ENCODE measurements at regions not wholly inside any gene's neighbourhood (a gene's known extent, or its start where the extent isn't known, plus 50 kb on each side); places are given as distances from the start of the nearest gene placed in this dataset.

DNA sequence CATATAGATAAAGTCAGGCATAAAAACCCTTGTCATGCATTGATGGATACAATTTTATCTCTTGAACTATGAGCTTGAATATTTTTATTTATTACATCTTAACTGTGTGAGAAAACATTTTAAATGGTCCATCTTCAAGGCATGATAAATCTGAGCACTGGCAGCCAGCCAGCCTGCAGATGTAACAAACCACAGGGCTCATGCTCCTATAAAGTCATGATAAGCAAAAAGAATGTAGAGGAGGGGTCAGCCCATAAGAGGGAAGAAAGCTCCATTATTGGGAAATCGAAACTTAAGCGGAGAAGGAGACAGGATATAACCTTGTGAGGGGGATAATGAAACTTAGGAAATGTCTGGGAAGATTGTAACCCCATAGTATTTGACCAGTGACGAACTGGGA lies 839.0 kb downstream of the LRRIQ3 start:
- no peak for TF ChIP-seq POLR2AphosphoS5 (IDR thresholded peaks at IDR 0.05; ENCODE audit: low read depth)
- TF ChIP-seq, protein P1, sequence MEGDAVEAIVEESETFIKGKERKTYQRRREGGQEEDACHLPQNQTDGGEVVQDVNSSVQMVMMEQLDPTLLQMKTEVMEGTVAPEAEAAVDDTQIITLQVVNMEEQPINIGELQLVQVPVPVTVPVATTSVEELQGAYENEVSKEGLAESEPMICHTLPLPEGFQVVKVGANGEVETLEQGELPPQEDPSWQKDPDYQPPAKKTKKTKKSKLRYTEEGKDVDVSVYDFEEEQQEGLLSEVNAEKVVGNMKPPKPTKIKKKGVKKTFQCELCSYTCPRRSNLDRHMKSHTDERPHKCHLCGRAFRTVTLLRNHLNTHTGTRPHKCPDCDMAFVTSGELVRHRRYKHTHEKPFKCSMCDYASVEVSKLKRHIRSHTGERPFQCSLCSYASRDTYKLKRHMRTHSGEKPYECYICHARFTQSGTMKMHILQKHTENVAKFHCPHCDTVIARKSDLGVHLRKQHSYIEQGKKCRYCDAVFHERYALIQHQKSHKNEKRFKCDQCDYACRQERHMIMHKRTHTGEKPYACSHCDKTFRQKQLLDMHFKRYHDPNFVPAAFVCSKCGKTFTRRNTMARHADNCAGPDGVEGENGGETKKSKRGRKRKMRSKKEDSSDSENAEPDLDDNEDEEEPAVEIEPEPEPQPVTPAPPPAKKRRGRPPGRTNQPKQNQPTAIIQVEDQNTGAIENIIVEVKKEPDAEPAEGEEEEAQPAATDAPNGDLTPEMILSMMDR (conservative IDR thresholded peaks at IDR 0.05; ENCODE audit: low read depth in 2 of 2): no peak
- TF ChIP-seq, protein P2, sequence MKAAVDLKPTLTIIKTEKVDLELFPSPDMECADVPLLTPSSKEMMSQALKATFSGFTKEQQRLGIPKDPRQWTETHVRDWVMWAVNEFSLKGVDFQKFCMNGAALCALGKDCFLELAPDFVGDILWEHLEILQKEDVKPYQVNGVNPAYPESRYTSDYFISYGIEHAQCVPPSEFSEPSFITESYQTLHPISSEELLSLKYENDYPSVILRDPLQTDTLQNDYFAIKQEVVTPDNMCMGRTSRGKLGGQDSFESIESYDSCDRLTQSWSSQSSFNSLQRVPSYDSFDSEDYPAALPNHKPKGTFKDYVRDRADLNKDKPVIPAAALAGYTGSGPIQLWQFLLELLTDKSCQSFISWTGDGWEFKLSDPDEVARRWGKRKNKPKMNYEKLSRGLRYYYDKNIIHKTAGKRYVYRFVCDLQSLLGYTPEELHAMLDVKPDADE (IDR thresholded peaks at IDR 0.05): no peak
- no peak for TF ChIP-seq CREB1 (CRISPR knock-in tag; IDR thresholded peaks at IDR 0.05; ENCODE audit: low read depth)
- no peak for TF ChIP-seq EZH2 (IDR thresholded peaks at IDR 0.05; ENCODE audit: low read depth, unreplicated experiment)
- no peak for TF ChIP-seq EZH2phosphoT487 (IDR thresholded peaks at IDR 0.05; ENCODE audit: unreplicated experiment)
- TF ChIP-seq, protein P3, sequence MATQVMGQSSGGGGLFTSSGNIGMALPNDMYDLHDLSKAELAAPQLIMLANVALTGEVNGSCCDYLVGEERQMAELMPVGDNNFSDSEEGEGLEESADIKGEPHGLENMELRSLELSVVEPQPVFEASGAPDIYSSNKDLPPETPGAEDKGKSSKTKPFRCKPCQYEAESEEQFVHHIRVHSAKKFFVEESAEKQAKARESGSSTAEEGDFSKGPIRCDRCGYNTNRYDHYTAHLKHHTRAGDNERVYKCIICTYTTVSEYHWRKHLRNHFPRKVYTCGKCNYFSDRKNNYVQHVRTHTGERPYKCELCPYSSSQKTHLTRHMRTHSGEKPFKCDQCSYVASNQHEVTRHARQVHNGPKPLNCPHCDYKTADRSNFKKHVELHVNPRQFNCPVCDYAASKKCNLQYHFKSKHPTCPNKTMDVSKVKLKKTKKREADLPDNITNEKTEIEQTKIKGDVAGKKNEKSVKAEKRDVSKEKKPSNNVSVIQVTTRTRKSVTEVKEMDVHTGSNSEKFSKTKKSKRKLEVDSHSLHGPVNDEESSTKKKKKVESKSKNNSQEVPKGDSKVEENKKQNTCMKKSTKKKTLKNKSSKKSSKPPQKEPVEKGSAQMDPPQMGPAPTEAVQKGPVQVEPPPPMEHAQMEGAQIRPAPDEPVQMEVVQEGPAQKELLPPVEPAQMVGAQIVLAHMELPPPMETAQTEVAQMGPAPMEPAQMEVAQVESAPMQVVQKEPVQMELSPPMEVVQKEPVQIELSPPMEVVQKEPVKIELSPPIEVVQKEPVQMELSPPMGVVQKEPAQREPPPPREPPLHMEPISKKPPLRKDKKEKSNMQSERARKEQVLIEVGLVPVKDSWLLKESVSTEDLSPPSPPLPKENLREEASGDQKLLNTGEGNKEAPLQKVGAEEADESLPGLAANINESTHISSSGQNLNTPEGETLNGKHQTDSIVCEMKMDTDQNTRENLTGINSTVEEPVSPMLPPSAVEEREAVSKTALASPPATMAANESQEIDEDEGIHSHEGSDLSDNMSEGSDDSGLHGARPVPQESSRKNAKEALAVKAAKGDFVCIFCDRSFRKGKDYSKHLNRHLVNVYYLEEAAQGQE (IDR thresholded peaks at IDR 0.05; ENCODE audit: unreplicated experiment): no peak
- TF ChIP-seq JUNB (IDR thresholded peaks at IDR 0.05; ENCODE audit: unreplicated experiment): no peak
- no peak for TF ChIP-seq NANOG (IDR thresholded peaks at IDR 0.05; ENCODE audit: borderline replicate concordance)

Measured in GM23338 (cell line).